Heart left ventricle (tissue), 13 donors: ENCODE measurements at regions not wholly inside any gene's neighbourhood (a gene's known extent, or its start where the extent isn't known, plus 50 kb on each side); places are given as distances from the start of the nearest gene placed in this dataset.

Experiments
- CTCF ChIP-seq, 12 donors: fragments of 200-600 bp; sonication (generic) in 4 of 12; IDR thresholded peaks; one replicate each; pipeline versions ENCODE4 v1.5.0 to v1.8.0; 2018 to 2022; ENCODE audit warnings: antibody characterized with exemption in 12 of 12, mild to moderate bottlenecking in 5 of 12
- POLR2A ChIP-seq, 2 donors: fragments of 450-650 bp; IDR thresholded peaks; one replicate each; pipeline ENCODE4 v1.6.1; 2017; ENCODE audit warnings: antibody characterized with exemption in 2 of 2, mild to moderate bottlenecking in 2 of 2, moderate library complexity in 2 of 2
- donor health status: ischemic (EF 13 %, LVEDD 7.1; RV severe dilation, severe dysfunction).
- donor health status: DM: no; HTN: yes; CAD: no.
- donor health status: DM: no; HTN: no; CAD: no.
- donor health status: ischemic (EF 25% LVEDD 6.9; RV normal size, moderate dysfunction).
- donor health status: ischemic (EF 25% LVEDD 5.7; RV mildly dilated, moderate dysfunction).
- donor health status: ischemic (EF 35%, LVEDD 5.7; RV mildly dilated, moderate dysfunction).
- donor health status: nonischemic (EF 11% LVEDD 7.7; RV severe dilation, severe dysfunction).
- donor health status: DM: yes; HTN: yes; CAD: no.
- donor health status: PGD.
- donor health status: ischemic (EF 29% LVEDD 5.4; RV normal size, mild dysfunction).
- donor health status: nonischemic (EF 23%, LVEDD 6.1; RV moderate dilation, normal function).

DNA sequence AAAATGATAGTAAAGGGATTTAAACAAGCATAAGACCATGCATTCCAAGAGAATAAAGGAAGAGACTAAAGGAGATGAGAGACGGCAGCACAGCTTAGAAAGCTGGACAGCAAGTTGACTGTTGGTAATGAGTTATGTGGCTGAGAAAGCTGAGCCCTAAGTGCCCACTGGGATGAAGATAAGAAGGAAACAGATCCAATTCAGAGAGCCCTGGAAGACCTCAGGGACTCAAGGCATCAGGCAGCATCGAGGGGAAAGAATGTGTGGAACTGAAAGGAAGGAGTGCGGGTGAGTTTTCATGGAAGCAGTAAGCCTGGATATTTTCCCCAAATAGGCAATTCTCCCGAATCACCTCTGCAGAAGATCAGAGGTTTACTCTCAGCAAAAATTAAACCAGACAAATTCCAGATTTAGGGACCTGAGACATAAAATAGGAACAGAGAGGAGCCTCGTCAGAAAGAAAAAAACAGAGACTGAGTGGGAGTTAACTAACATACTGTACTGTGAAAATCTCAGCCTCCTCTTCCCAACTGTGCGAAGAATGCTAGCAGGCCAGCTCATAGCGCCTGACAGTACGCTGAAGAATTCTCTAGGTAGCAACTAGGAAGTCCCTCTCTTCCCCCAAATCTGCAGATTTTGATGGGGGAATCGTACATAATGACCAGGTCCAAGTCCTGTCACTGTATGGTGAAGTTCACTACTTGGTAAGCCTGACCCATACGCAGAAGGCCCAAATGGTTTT lies 187.7 kb upstream of the TAPT1 start:
- TF ChIP-seq CTCF (IDR thresholded peaks at IDR 0.05) (no peak), POLR2A (IDR thresholded peaks at IDR 0.05) (no peak)
